Ovary (tissue), 3 donors: ENCODE measurements at regions not wholly inside any gene's neighbourhood (a gene's known extent, or its start where the extent isn't known, plus 50 kb on each side); places are given as distances from the start of the nearest gene placed in this dataset.

Experiments
- EP300 ChIP-seq: sonication (generic); formaldehyde crosslinking; IDR thresholded peaks from one replicate; pipeline ENCODE4 v1.6.1; 2017; ENCODE audit warnings: antibody characterized with exemption
- POLR2A ChIP-seq: fragments of 450-650 bp; IDR thresholded peaks from one replicate; pipeline ENCODE4 v1.6.1; 2017; ENCODE audit warnings: antibody characterized with exemption, mild to moderate bottlenecking, moderate library complexity
- TF ChIP-seq, protein P1 (sequence below), 3 donors: fragments of 450-650 bp in 2 of 3; fragments of 200-600 bp in 1 of 3; IDR thresholded peaks; one replicate each; pipeline versions ENCODE4 v1.5.1 to v1.8.0; 2016 to 2022; ENCODE audit warnings: antibody characterized with exemption in 3 of 3, mild to moderate bottlenecking in 1 of 3
- donor health status: DM: no; HTN: no; CAD: no.

DNA sequence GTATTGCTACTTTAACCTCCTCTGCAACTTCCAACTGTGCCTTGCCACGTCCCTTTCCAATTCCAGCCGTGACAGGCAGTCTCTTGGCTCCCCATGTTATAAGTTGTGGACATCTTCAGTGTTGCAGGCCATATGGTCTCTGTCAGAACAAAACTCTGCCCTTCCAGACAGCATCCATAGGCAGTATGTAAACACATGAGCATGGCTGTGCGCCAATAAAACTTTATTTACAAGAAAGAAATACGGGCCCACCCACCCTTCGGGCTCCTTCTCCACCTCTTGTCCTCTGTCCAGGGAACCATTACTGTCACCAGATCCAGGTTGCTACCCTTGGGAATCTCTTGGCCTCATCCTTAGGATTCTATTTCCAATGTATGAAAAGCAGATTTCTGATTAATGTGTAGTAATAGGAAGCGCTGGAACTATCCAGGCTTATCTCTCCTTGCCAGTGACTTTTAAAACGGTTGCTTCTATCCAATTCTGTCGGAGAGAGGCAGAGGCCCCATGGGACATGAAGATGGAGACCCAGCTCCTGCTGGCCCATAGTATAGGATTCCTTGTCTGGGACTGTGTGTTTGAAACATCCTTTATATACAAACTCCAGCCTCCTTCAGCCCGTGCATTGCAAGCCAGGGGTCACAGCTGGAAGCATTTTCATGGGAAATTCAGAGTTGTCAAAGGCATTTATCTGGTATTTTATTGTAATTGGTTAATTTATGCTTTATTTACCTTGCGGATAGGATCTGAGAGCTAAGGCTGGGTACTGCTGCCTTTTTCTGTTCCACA, 114.4 kb downstream of the ZNF664 start:
- TF ChIP-seq, protein P1, sequence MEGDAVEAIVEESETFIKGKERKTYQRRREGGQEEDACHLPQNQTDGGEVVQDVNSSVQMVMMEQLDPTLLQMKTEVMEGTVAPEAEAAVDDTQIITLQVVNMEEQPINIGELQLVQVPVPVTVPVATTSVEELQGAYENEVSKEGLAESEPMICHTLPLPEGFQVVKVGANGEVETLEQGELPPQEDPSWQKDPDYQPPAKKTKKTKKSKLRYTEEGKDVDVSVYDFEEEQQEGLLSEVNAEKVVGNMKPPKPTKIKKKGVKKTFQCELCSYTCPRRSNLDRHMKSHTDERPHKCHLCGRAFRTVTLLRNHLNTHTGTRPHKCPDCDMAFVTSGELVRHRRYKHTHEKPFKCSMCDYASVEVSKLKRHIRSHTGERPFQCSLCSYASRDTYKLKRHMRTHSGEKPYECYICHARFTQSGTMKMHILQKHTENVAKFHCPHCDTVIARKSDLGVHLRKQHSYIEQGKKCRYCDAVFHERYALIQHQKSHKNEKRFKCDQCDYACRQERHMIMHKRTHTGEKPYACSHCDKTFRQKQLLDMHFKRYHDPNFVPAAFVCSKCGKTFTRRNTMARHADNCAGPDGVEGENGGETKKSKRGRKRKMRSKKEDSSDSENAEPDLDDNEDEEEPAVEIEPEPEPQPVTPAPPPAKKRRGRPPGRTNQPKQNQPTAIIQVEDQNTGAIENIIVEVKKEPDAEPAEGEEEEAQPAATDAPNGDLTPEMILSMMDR (IDR thresholded peaks at IDR 0.05) = no peak
- TF ChIP-seq POLR2A (no peak), EP300 (no peak)
